HS-5 (cell line): ENCODE measurements at regions not wholly inside any gene's neighbourhood (a gene's known extent, or its start where the extent isn't known, plus 50 kb on each side); places are given as distances from the start of the nearest gene placed in this dataset.

Experiments
- DNase-seq: peaks from one replicate; pipeline ENCODE4 v3.0.0-alpha.2; 2012; ENCODE audit warnings: low read depth

DNA sequence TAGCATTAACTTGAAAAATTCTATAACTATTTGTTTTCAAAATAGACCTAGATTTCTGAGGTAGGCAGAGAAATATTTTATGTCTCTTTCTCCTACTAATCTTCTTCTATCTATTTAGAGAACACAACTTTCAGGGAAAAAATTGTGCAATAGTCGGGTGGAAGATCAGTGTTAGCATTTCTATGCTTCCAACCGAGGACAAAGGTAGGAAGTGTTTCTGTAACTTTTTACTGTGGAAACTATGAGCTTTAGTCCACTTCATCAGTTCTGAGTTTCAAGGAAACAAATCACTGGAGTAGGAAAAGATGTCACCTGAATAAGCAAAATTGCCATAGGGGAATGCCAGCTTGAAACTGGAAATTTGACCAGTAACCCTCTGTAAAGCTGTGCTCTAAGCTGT lies 207.7 kb upstream of the CTAGE1 start:
- DNase-seq, result no peak

- no peak for DNase-seq
These were observed 209.1 kb upstream of the CTAGE1 start for GRCh38 chr18:22626771-22627170.

DNA sequence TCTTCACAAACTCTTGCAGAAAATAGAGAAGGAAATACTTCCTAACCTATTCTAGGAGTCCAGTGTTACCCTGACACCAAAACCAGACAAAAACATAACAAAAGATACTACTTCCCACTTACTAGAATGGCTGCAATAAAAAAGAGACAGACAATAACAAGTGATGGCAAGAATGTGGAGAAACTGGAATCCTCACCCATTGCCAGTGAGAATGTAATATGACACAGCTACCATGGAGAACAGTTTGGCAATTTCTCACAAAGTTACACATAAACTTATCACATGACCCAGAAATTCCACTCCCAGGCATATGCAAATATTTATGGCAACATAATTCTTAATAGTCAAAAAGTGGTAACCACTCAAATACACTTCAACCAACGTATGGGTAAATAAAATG lies 209.8 kb upstream of the CTAGE1 start:
- no peak for DNase-seq

DNA sequence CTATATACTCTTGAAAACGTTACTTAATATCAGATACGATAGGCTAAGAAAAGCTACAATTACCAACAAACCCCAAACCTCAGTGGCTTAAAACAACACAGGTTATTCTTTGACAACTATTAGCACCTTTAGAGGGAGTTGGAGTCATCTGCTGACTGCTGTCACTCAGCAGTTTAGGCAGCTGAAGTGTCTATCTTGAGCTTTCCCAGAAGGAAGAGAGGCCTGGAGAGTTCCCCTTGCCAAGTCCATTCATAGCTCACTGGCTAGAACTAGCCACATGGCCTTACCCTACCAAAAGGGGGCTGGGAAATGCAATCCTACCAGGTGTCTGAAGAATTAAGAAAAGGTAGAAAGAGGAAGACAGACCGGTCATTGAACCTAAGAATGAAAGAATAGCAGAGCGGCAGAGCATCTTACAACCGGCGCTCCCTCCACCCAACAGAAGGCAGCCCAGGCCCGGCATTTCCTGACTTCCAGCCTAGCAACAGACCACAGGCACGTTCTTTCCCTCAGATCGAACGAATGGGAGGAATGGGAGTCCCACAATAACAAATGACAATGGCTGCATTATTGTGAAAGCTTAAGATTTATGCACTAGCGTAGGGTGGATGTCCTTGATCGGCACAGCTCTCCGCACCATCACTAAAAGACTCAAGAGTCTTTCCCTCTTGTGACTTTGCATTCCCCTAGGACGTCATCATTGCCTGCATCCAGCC lies 211.2 kb upstream of the CTAGE1 start:
- no peak for DNase-seq

DNA sequence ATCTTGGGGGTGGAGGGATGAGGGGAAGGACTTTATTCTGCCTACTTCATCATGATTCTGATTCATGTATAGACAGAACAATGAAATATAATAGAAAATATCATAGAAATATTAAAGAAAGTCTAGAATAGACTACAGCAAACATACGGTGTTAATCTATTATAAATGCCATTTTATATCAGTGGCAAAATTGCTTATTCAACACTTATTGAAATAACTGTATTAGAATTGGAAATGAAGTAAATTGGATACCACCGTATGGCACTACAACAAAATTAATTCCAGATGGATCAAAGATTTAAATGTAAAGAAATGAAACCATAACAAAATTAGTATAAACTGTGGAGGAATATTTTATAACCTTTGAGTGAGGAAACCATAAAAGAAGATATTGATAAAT lies 213.3 kb upstream of the CTAGE1 start:
- DNase-seq, result no peak

DNA sequence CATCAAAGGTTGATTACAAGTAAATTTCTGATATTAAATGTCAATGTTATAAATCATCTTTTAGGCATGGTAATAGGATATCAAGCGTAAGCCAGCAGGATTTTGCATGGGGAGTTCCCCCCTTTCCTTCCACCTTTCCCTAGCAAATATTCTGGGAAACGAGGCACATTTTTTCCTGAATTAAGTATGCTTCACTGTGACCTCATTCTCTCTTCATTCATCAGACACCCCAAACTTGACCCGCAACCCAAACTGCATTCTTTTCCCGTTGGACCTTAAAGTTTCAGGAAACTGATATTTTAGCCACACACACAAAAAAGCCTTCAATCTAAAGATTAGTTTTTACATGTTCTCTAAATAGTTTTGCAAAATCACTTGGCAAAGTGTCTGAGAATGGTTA lies 214.5 kb upstream of the CTAGE1 start:
- no peak for DNase-seq

GRCh38 chr18:22634464-22634863 lies 216.7 kb upstream of the CTAGE1 start:
- no peak for DNase-seq

- peak; percentile 82 for DNase-seq
These were observed 220.1 kb upstream of the CTAGE1 start for GRCh38 chr18:22637787-22638186.

DNA sequence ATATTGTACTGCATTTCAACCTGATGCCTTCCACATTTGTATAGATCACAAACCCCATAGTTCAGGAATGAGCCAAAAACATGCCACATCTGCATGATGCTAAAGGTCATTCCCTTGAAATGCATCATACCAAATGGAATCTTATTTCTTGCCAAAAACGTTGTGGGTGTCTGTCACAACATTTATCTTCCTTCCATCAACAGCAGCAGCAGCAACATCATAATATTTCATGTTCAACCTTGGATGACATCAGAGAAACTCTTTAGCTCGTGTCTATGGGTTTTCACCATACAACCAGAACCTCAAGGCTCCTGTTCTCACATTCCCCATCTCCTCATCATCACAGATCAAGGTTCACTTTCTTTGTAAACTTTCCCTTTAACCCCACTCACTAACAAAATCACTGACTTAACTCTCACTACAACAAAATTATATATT lies 221.3 kb upstream of the CTAGE1 start:
- DNase-seq, result peak; percentile 94

- no peak for DNase-seq
These were observed 221.8 kb upstream of the CTAGE1 start for GRCh38 chr18:22639561-22639960.

DNA sequence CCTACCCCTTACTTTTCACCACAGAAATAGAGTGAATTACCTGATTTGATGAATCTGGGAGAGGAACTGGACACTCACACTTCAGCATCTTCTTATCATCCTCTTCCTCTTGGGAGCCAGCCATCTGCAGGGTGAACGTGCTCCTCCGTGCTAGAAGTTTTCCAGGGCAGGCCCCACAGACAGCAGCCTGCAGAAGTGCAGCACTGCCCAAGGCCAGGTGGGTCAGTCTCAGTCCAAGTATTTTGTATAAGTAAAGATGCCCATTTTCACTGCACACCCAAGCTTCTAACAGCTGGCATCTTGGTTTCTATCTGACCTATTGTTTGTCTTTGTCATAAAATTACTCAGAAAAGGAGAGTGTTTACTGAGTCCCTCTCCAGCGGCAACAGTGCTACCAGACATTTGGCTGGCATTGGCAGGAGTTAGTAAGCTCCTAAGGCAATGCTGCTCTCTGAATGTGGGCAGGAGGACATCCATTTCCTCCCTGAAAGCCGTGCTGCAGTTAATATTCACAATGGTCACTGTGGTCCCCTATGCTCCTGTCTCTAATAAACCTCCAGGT lies 222.6 kb upstream of the CTAGE1 start:
- DNase-seq, result no peak

GRCh38 chr18:22641958-22642357 lies 224.2 kb upstream of the CTAGE1 start:
- DNase-seq, result no peak

DNA sequence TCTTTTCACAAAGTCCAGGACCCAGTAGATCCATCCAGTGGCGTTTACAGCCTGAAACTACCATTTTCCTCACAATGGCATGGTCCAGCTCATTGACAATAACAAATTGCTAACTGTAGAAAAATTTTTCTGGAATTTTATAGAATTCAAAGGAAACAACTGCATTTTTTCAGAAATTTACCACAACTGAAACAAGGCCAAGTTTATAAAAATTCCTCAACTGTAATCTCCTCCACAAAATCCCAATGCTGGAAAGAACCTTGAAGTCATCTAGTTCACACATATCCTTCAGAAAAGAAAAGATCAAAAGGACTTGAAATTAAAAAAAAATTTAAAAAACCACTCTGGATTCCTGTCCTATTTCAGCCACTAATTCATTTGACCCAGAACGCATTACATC lies 226.0 kb upstream of the CTAGE1 start:
- no peak for DNase-seq

- no peak for DNase-seq
These were observed 232.5 kb upstream of the CTAGE1 start for GRCh38 chr18:22650247-22650646.

GRCh38 chr18:22657619-22658018 lies 239.9 kb upstream of the CTAGE1 start:
- no peak for DNase-seq

- DNase-seq, result no peak
These were observed 240.6 kb upstream of the CTAGE1 start for GRCh38 chr18:22658318-22658717.

GRCh38 chr18:22663378-22663777 lies 245.7 kb upstream of the CTAGE1 start:
- no peak for DNase-seq

- no peak for DNase-seq
These were observed 248.8 kb upstream of the CTAGE1 start for GRCh38 chr18:22666411-22666940.

DNA sequence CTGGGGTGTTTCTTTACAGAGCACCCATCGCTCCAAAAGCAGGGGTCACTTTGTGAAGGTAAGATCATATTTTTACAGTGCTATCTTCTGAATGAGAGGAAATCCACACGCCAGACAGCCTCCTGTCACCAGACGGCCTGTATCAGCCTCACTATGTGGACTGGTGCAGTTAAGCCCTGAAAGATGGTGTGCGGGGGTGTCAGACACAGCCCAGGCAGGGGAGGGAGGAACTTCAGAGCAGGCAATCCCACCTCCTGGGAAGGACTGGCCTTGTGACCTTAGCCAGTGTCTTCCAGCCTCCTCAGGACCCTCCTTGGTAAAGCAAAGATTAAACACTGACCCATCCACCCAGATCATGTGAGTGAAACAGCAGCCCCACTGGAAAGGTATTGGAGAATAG lies 249.4 kb upstream of the CTAGE1 start:
- no peak for DNase-seq

DNA sequence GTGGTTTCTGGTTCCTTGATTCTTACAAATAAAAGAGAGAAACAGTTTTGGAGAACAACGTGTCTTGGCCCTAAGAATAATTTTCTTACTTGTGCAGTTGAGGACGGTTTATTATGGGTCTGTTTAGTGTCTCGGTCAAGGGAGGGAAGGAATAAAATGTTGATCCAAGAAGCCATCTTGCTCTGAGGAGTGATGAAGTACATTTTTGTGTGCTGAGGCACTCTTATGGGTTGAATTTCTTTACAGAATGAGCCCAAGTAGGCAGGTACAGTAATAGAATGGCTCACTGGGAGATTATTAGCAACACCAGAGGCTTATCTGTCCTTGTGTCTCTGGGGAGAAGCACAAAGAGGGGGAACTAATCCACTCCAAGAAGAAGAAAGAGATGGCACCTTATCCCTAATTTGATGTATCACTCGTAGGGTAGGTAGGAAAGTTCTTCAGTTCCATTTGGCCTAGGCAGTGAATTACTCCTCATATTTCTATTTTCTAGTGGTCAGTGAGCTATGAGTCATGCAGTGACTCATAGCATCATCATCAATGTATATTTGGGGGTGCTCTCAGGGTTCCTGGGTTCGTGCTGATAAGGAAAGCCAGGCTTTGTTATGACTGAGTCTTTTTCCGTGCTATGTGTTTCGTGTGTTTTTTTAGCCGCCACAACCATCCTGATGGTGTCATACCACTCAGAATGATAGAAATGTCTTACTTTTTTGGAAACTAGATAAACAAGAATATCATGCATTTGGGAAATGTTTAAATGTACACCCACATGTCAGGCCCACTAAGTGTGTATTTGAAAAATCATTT lies 250.1 kb upstream of the CTAGE1 start:
- peak; percentile 98 for DNase-seq

GRCh38 chr18:22668496-22668895 lies 250.8 kb upstream of the CTAGE1 start:
- no peak for DNase-seq

DNA sequence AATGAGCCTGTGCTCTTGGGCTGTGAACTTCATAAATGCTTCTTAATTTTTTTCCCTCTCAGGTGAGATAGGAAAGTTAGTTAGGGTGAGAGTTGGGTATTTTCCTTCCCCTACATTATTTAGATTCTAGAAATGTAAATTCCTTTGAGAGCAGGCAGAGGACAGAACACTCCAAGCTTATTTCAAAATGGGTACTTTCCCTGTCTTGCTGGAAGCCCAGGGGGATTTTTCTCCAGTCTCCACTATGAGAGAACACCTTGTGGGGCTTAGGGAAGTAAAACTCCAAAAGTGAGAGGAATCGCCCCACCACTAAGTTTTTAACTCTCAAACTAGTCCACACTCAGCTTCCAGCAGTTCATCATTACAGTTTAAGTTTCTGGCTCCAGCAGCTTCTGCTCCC lies 253.2 kb upstream of the CTAGE1 start:
- DNase-seq, result no peak
